ENCODE measurements at regions not wholly inside any gene's neighbourhood (a gene's known extent, or its start where the extent isn't known, plus 50 kb on each side); places are given as distances from the start of the nearest gene placed in this dataset.
"Not testable (repeated sequence)": the region's sequence is repeated elsewhere in the genome, so short reads cannot be mapped to it uniquely, and the experiment has no call there.

- H3K79me1 ChIP-seq (ENCODE audit: low read length): no peaks in the 10 kb centered on the region
- no peaks in the 10 kb centered on the region for H3K4me1 ChIP-seq (ENCODE audit: control insufficient read depth, low read depth, low read length)
- no peak overlapping the region for H4K8ac ChIP-seq (ENCODE audit: low read depth, low read length)
- no peak overlapping the region for H3K56ac ChIP-seq (ENCODE audit: low read length)
- no peak overlapping the region for H2AK5ac ChIP-seq (ENCODE audit: low read length)
- H4K5ac ChIP-seq (ENCODE audit: low read length): no peak overlapping the region
- H3K4me2 ChIP-seq (ENCODE audit: low read length): no peak overlapping the region
- H3K4ac ChIP-seq (ENCODE audit: low read depth, low read length): no peak overlapping the region
- no peaks in the 10 kb centered on the region for H3K36me3 ChIP-seq (ENCODE audit: control insufficient read depth, insufficient read depth, low read length)
- no peak overlapping the region for H3K27ac ChIP-seq (ENCODE audit: low read depth, low read length)
- WGBS (ENCODE audit: extremely low coverage, insufficient coverage, low lambda C conversion rate): no CpG with 5 or more reads among the region's 6 CpGs
- no peak overlapping the region for H2BK5ac ChIP-seq (ENCODE audit: low read length)
- no peak overlapping the region for H3K18ac ChIP-seq (ENCODE audit: low read length)
- H2BK120ac ChIP-seq (ENCODE audit: low read depth, low read length): no peak overlapping the region
- H3K4me3 ChIP-seq (ENCODE audit: low read length): no peak overlapping the region
- no peaks in the 10 kb centered on the region for H3K27me3 ChIP-seq (ENCODE audit: insufficient read depth, low read length, poor library complexity)
- no peak overlapping the region for H3K23ac ChIP-seq (ENCODE audit: low read length)
- H3K79me2 ChIP-seq (ENCODE audit: control insufficient read depth, insufficient read depth, low read length): no peaks in the 10 kb centered on the region
- H3K9ac ChIP-seq (ENCODE audit: low read length): no peak overlapping the region
- no peak overlapping the region for H2BK15ac ChIP-seq (replicated peaks; ENCODE audit: low read depth)
- DNase-seq: no peak
Measured at GRCh38 chr15:26119322-26119721, 256.2 kb upstream of the ATP10A start.

GRCh38 chr15:26115229-26115943 lies 252.3 kb upstream of the ATP10A start:
- Histone ChIP-seq H2BK120ac (ENCODE audit: low read depth, low read length) (no peak overlapping the region), H3K18ac (ENCODE audit: low read length) (no peak overlapping the region)
- DNase-seq: no peak

GRCh38 chr15:26114128-26114527 lies 251.0 kb upstream of the ATP10A start:
- H3K4ac ChIP-seq (ENCODE audit: low read depth, low read length); DNase-seq; H3K9ac ChIP-seq (ENCODE audit: low read length); H3K79me2 ChIP-seq (ENCODE audit: control insufficient read depth, insufficient read depth, low read length); H3K4me1 ChIP-seq (ENCODE audit: control insufficient read depth, low read depth, low read length); H3K79me1 ChIP-seq (ENCODE audit: low read length); H3K27ac ChIP-seq (ENCODE audit: low read depth, low read length); H4K8ac ChIP-seq (ENCODE audit: low read depth, low read length); H3K56ac ChIP-seq (ENCODE audit: low read length); H2AK5ac ChIP-seq (ENCODE audit: low read length); H2BK120ac ChIP-seq (ENCODE audit: low read depth, low read length); H3K18ac ChIP-seq (ENCODE audit: low read length); H4K5ac ChIP-seq (ENCODE audit: low read length); H3K27me3 ChIP-seq (ENCODE audit: insufficient read depth, low read length, poor library complexity); H2BK15ac ChIP-seq (replicated peaks; ENCODE audit: low read depth); H3K4me3 ChIP-seq (ENCODE audit: low read length); H3K4me2 ChIP-seq (ENCODE audit: low read length); H3K23ac ChIP-seq (ENCODE audit: low read length); H2BK5ac ChIP-seq (ENCODE audit: low read length); H3K36me3 ChIP-seq (ENCODE audit: control insufficient read depth, insufficient read depth, low read length): not testable (repeated sequence)
- WGBS (ENCODE audit: extremely low coverage, insufficient coverage, low lambda C conversion rate): no CpG with 5 or more reads among the region's 8 CpGs

More at GRCh38 chr15:26115229-26115943, 252.3 kb upstream of the ATP10A start:
- no peak overlapping the region for H3K4me2 ChIP-seq (ENCODE audit: low read length)
- no peaks in the 10 kb centered on the region for H3K79me1 ChIP-seq (ENCODE audit: low read length)
- no peak overlapping the region for H3K23ac ChIP-seq (ENCODE audit: low read length)
- H3K4ac ChIP-seq (ENCODE audit: low read depth, low read length): no peak overlapping the region
- H2BK15ac ChIP-seq (replicated peaks; ENCODE audit: low read depth): no peak overlapping the region
- no peak overlapping the region for H3K56ac ChIP-seq (ENCODE audit: low read length)
- H3K4me1 ChIP-seq (ENCODE audit: control insufficient read depth, low read depth, low read length): no peaks in the 10 kb centered on the region
- no peak overlapping the region for H4K5ac ChIP-seq (ENCODE audit: low read length)
- H3K4me3 ChIP-seq (ENCODE audit: low read length): no peak overlapping the region
- H3K27ac ChIP-seq (ENCODE audit: low read depth, low read length): no peak overlapping the region
- H3K9ac ChIP-seq (ENCODE audit: low read length): no peak overlapping the region
- no peaks in the 10 kb centered on the region for H3K79me2 ChIP-seq (ENCODE audit: control insufficient read depth, insufficient read depth, low read length)
- no peaks in the 10 kb centered on the region for H3K36me3 ChIP-seq (ENCODE audit: control insufficient read depth, insufficient read depth, low read length)
- WGBS (ENCODE audit: extremely low coverage, insufficient coverage, low lambda C conversion rate): no CpG with 5 or more reads among the region's 9 CpGs
- H3K27me3 ChIP-seq (ENCODE audit: insufficient read depth, low read length, poor library complexity): no peaks in the 10 kb centered on the region
- H2AK5ac ChIP-seq (ENCODE audit: low read length): no peak overlapping the region
- no peak overlapping the region for H2BK5ac ChIP-seq (ENCODE audit: low read length)
- no peak overlapping the region for H4K8ac ChIP-seq (ENCODE audit: low read depth, low read length)

DNA sequence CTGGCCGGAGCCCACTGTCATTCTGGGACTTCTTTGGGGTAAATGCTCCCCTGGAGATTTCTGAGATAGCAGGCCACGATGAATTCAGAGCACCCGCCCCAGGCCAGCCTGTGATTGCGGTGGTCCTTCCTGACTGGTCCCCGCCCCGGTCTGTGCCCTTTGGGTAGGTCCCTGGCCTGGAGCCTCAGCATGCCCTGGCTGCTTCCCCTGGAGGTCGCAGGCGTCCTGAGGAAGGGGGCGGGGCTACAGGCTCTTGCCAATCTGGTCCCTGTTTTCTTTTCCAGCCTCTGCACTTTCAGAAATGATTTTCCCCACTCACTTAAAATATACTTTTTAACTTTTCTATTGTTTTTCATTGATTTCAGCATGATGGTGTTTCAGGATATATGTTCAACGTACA lies 250.2 kb upstream of the ATP10A start:
- no peak overlapping the region for H3K4ac ChIP-seq (ENCODE audit: low read depth, low read length)
- H3K18ac ChIP-seq (ENCODE audit: low read length): no peak overlapping the region
- H3K4me3 ChIP-seq (ENCODE audit: low read length): no peak overlapping the region
- no peak overlapping the region for H2BK120ac ChIP-seq (ENCODE audit: low read depth, low read length)
- no peaks in the 10 kb centered on the region for H3K27me3 ChIP-seq (ENCODE audit: insufficient read depth, low read length, poor library complexity)
- no CpG with 5 or more reads among the region's 10 CpGs for WGBS (ENCODE audit: extremely low coverage, insufficient coverage, low lambda C conversion rate)
- H4K5ac ChIP-seq (ENCODE audit: low read length): no peak overlapping the region
- H3K79me2 ChIP-seq (ENCODE audit: control insufficient read depth, insufficient read depth, low read length): no peaks in the 10 kb centered on the region
- no peak overlapping the region for H4K8ac ChIP-seq (ENCODE audit: low read depth, low read length)
- DNase-seq: no peak
- H3K4me2 ChIP-seq (ENCODE audit: low read length): no peak overlapping the region
- no peak overlapping the region for H2AK5ac ChIP-seq (ENCODE audit: low read length)
- H3K4me1 ChIP-seq (ENCODE audit: control insufficient read depth, low read depth, low read length): no peaks in the 10 kb centered on the region
- no peaks in the 10 kb centered on the region for H3K79me1 ChIP-seq (ENCODE audit: low read length)
- H3K23ac ChIP-seq (ENCODE audit: low read length): no peak overlapping the region
- H3K27ac ChIP-seq (ENCODE audit: low read depth, low read length): no peak overlapping the region
- H2BK5ac ChIP-seq (ENCODE audit: low read length): no peak overlapping the region
- no peak overlapping the region for H2BK15ac ChIP-seq (replicated peaks; ENCODE audit: low read depth)
- H3K36me3 ChIP-seq (ENCODE audit: control insufficient read depth, insufficient read depth, low read length): no peaks in the 10 kb centered on the region
- H3K9ac ChIP-seq (ENCODE audit: low read length): no peak overlapping the region
- no peak overlapping the region for H3K56ac ChIP-seq (ENCODE audit: low read length)

DNA sequence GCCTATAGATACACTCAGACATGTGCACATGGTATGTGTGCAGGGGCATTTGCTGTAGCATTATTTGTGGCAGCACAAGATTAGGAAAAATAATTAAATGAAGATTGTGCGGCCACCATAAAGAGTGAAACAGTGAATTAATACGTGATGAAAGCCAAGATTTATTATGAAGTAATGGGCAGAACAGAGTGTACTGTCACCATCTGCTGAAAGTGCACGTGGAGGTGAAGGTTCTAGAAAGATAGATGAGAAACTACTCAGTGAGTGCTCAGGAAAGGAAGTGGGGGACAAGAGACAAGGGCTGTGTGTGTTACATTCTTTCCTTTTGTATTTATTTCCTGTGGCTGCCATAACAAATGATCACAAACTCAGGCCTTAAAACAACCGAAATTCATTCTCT lies 246.1 kb upstream of the ATP10A start:
- Histone ChIP-seq H2AK5ac (ENCODE audit: low read length) (no peak overlapping the region), H3K4me3 (ENCODE audit: low read length) (no peak overlapping the region), H3K27me3 (ENCODE audit: insufficient read depth, low read length, poor library complexity) (no peaks in the 10 kb centered on the region), H4K5ac (ENCODE audit: low read length) (no peak overlapping the region), H3K27ac (ENCODE audit: low read depth, low read length) (no peak overlapping the region), H3K9ac (ENCODE audit: low read length) (no peak overlapping the region), H3K4me1 (ENCODE audit: control insufficient read depth, low read depth, low read length) (no peaks in the 10 kb centered on the region), H3K79me1 (ENCODE audit: low read length) (no peaks in the 10 kb centered on the region), H3K23ac (ENCODE audit: low read length) (no peak overlapping the region), H3K79me2 (ENCODE audit: control insufficient read depth, insufficient read depth, low read length) (no peaks in the 10 kb centered on the region), H3K4ac (ENCODE audit: low read depth, low read length) (no peak overlapping the region), H4K8ac (ENCODE audit: low read depth, low read length) (no peak overlapping the region), H3K56ac (ENCODE audit: low read length) (no peak overlapping the region), H3K4me2 (ENCODE audit: low read length) (no peak overlapping the region), H3K36me3 (ENCODE audit: control insufficient read depth, insufficient read depth, low read length) (no peaks in the 10 kb centered on the region), H2BK120ac (ENCODE audit: low read depth, low read length) (no peak overlapping the region), H3K18ac (ENCODE audit: low read length) (no peak overlapping the region), H2BK15ac (replicated peaks; ENCODE audit: low read depth) (no peak overlapping the region), H2BK5ac (ENCODE audit: low read length) (no peak overlapping the region)
- WGBS (ENCODE audit: extremely low coverage, insufficient coverage, low lambda C conversion rate): no CpG with 5 or more reads among the region's 4 CpGs
- no peak for DNase-seq

GRCh38 chr15:26106556-26106955 lies 243.4 kb upstream of the ATP10A start:
- Histone ChIP-seq H4K5ac (ENCODE audit: low read length) (no peak overlapping the region), H3K79me2 (ENCODE audit: control insufficient read depth, insufficient read depth, low read length) (no peaks in the 10 kb centered on the region), H2BK5ac (ENCODE audit: low read length) (no peak overlapping the region), H3K4me2 (ENCODE audit: low read length) (no peak overlapping the region), H2BK15ac (replicated peaks; ENCODE audit: low read depth) (no peak overlapping the region), H3K23ac (ENCODE audit: low read length) (no peak overlapping the region), H3K4ac (ENCODE audit: low read depth, low read length) (no peak overlapping the region), H3K79me1 (ENCODE audit: low read length) (no peaks in the 10 kb centered on the region), H2AK5ac (ENCODE audit: low read length) (no peak overlapping the region), H3K18ac (ENCODE audit: low read length) (no peak overlapping the region), H3K4me1 (ENCODE audit: control insufficient read depth, low read depth, low read length) (no peaks in the 10 kb centered on the region), H3K9ac (ENCODE audit: low read length) (no peak overlapping the region), H3K4me3 (ENCODE audit: low read length) (no peak overlapping the region), H3K27ac (ENCODE audit: low read depth, low read length) (no peak overlapping the region), H4K8ac (ENCODE audit: low read depth, low read length) (no peak overlapping the region), H3K36me3 (ENCODE audit: control insufficient read depth, insufficient read depth, low read length) (no peaks in the 10 kb centered on the region), H3K56ac (ENCODE audit: low read length) (no peak overlapping the region), H2BK120ac (ENCODE audit: low read depth, low read length) (no peak overlapping the region), H3K27me3 (ENCODE audit: insufficient read depth, low read length, poor library complexity) (no peaks in the 10 kb centered on the region)
- no peak for DNase-seq
- WGBS (ENCODE audit: extremely low coverage, insufficient coverage, low lambda C conversion rate): no CpG with 5 or more reads among the region's 3 CpGs
